A549 (cell line): ENCODE measurements at regions not wholly inside any gene's neighbourhood (a gene's known extent, or its start where the extent isn't known, plus 50 kb on each side); places are given as distances from the start of the nearest gene placed in this dataset.

Experiments used
- ATAC-seq, 2 experiments: fragments of 200-7000 bp in 1 of 2; fragments of >200 bp in 1 of 2; cut with Nextera tagmentation in 1 of 2; cut with Tn5 transposase in 1 of 2; 3 replicates each; pipeline versions ENCODE4 v1.8.0 to v1.9.1; 2018 to 2020; ENCODE audit warnings: mild to moderate bottlenecking in 1 of 2, moderate library complexity in 1 of 2
- CTCF ChIA-PET: fragments of 300-600 bp; sonication (Branson Sonifier 250); formaldehyde crosslinking; extraction: SDS; loops from one replicate; lab custom pipeline; 2021; ENCODE audit warnings: antibody characterized with exemption, inconsistent platforms; lab: Yijun Ruan, JAX
- POLR2A ChIA-PET: fragments of 350-600 bp; formaldehyde crosslinking; extraction: SDS; loops from one replicate; lab custom pipeline; 2021; ENCODE audit warnings: antibody characterized with exemption, inconsistent platforms; lab: Yijun Ruan, JAX
- DNase-seq, 2 experiments: peaks; one replicate each; pipeline versions ENCODE4 v3.0.0 to v3.0.0-alpha.2; 2011 to 2016; ENCODE audit warnings: low read depth in 1 of 2, low spot score in 1 of 2
- FAIRE-seq: peaks from 2 replicates; lab custom pipeline; 2011; peaks lifted over from hg19 to GRCh38; lab: Jason Lieb, UNC
- H3K27ac ChIP-seq, 2 experiments: fragments of >200 bp; sonication (Bioruptor Twin); formaldehyde crosslinking; 3 replicates each; pipeline ENCODE4 v1.5.1; 2016 to 2017
- H3K4me1 ChIP-seq: fragments of >200 bp; sonication (Bioruptor Twin); formaldehyde crosslinking; 3 replicates; pipeline ENCODE4 v1.6.1; 2016
- H3K4me2 ChIP-seq: fragments of >200 bp; sonication (Bioruptor Twin); formaldehyde crosslinking; 3 replicates; pipeline ENCODE4 v1.6.1; 2016
- H3K4me3 ChIP-seq: fragments of >200 bp; sonication (Bioruptor Twin); formaldehyde crosslinking; 3 replicates; pipeline ENCODE4 v1.5.1; 2016
- H3K9me3 ChIP-seq: fragments of >200 bp; sonication (Bioruptor Twin); formaldehyde crosslinking; 3 replicates; pipeline ENCODE4 v1.6.1; 2016
- CBX2 ChIP-seq: fragments of 200-600 bp; sonication (generic); IDR thresholded peaks from 2 replicates; pipeline ENCODE4 v1.6.1; 2016; ENCODE audit warnings: low read depth, mild to moderate bottlenecking, borderline replicate concordance
- CEBPB ChIP-seq, 2 experiments: fragments of >200 bp in 1 of 2; sonication (Bioruptor Twin) in 1 of 2; formaldehyde crosslinking in 1 of 2; IDR thresholded peaks; 2 replicates each; pipeline ENCODE4 v1.6.1; 2012 to 2016
- CTCF ChIP-seq: fragments of >200 bp; sonication (Bioruptor Twin); formaldehyde crosslinking; IDR thresholded peaks from 3 replicates; pipeline ENCODE4 v1.5.1; 2016
- FOSB ChIP-seq: fragments of 250-450 bp; sonication (Bioruptor Pico); IDR thresholded peaks from 2 replicates; pipeline ENCODE4 v1.5.0; 2020; ENCODE audit warnings: mild to moderate bottlenecking, moderate library complexity
- FOSL2 ChIP-seq, 2 experiments: fragments of 450-650 bp in 1 of 2; fragments of >200 bp in 1 of 2; sonication (Bioruptor Twin) in 1 of 2; formaldehyde crosslinking; IDR thresholded peaks; 2 replicates each; pipeline versions ENCODE4 v1.5.0 to v1.6.1; 2016 to 2020; ENCODE audit warnings: mild to moderate bottlenecking in 1 of 2, moderate library complexity in 1 of 2
- GATA3 ChIP-seq: IDR thresholded peaks from 2 replicates; pipeline ENCODE4 v1.6.1; 2012; ENCODE audit warnings: borderline replicate concordance
- HEYL ChIP-seq: fragments of 250-450 bp; sonication (Bioruptor Pico); IDR thresholded peaks from 2 replicates; pipeline ENCODE4 v1.8.0; 2021; ENCODE audit warnings: mild to moderate bottlenecking, moderate library complexity
- HMGXB4 ChIP-seq: fragments of 250-450 bp; sonication (Bioruptor Pico); IDR thresholded peaks from 2 replicates; pipeline ENCODE4 v1.5.0; 2021; ENCODE audit warnings: mild to moderate bottlenecking, moderate library complexity, borderline replicate concordance
- HOXB13 ChIP-seq: fragments of 250-450 bp; sonication (Bioruptor Pico); IDR thresholded peaks from 2 replicates; pipeline ENCODE4 v1.5.0; 2020; ENCODE audit warnings: low read depth, mild to moderate bottlenecking, moderate library complexity
- HOXB5 ChIP-seq: fragments of 250-450 bp; sonication (Bioruptor Pico); IDR thresholded peaks from 2 replicates; pipeline ENCODE4 v1.5.0; 2020; ENCODE audit warnings: mild to moderate bottlenecking, moderate library complexity
- JUNB ChIP-seq: fragments of >200 bp; sonication (Bioruptor Twin); formaldehyde crosslinking; IDR thresholded peaks from 2 replicates; pipeline ENCODE4 v1.6.1; 2016
- MAFK ChIP-seq: fragments of 450-650 bp; IDR thresholded peaks from 2 replicates; pipeline ENCODE4 v1.6.1; 2014; ENCODE audit not compliant: partially characterized antibody
- MAX ChIP-seq: IDR thresholded peaks from 2 replicates; pipeline ENCODE4 v1.6.1; 2012
- NPAS2 ChIP-seq: fragments of 250-450 bp; sonication (Bioruptor Pico); IDR thresholded peaks from 2 replicates; pipeline ENCODE4 v1.8.0; 2022; ENCODE audit warnings: mild to moderate bottlenecking, moderate library complexity, borderline replicate concordance
- PHF8 ChIP-seq: fragments of 200-600 bp; sonication (generic); IDR thresholded peaks from 2 replicates; pipeline ENCODE4 v1.6.1; 2016; ENCODE audit warnings: low read depth, mild to moderate bottlenecking, antibody characterized with exemption, moderate library complexity, borderline replicate concordance
- POLR2AphosphoS2 ChIP-seq: conservative IDR thresholded peaks from 2 replicates; pipeline ENCODE4 v1.6.1; 2012; ENCODE audit warnings: low read length, improper control_type of control experiment, inconsistent platforms
- RAD21 ChIP-seq, 2 experiments: fragments of >200 bp in 1 of 2; sonication (Bioruptor Twin) in 1 of 2; formaldehyde crosslinking in 1 of 2; IDR thresholded peaks in 1 of 2; conservative IDR thresholded peaks in 1 of 2; 2 replicates in 1 of 2; 3 replicates in 1 of 2; pipeline ENCODE4 v1.6.1; 2012 to 2018; ENCODE audit warnings: inconsistent platforms in 1 of 2
- RCOR1 ChIP-seq: fragments of 150-350 bp; IDR thresholded peaks from 2 replicates; pipeline ENCODE4 v1.6.1; 2014; ENCODE audit warnings: antibody characterized with exemption, low read length, low read depth
- REST ChIP-seq: fragments of 200-600 bp; sonication (generic); IDR thresholded peaks from 2 replicates; pipeline ENCODE4 v1.6.1; 2016; ENCODE audit warnings: antibody characterized with exemption, mild to moderate bottlenecking, moderate library complexity
- SMC3 ChIP-seq: fragments of >200 bp; sonication (Bioruptor Twin); formaldehyde crosslinking; IDR thresholded peaks from 3 replicates; pipeline ENCODE4 v1.6.1; 2018; ENCODE audit warnings: inconsistent platforms
- SREBF2 ChIP-seq: fragments of 450-650 bp; IDR thresholded peaks from 2 replicates; pipeline ENCODE4 v1.6.1; 2014; ENCODE audit warnings: mild to moderate bottlenecking, moderate library complexity
- TFCP2L1 ChIP-seq: fragments of 250-450 bp; sonication (Bioruptor Pico); IDR thresholded peaks from 2 replicates; pipeline ENCODE4 v1.5.0; 2021; ENCODE audit warnings: mild to moderate bottlenecking
- ZNF302 ChIP-seq: fragments of 250-450 bp; sonication (Bioruptor Pico); IDR thresholded peaks from 2 replicates; pipeline ENCODE4 v1.9.0; 2021; ENCODE audit warnings: inconsistent platforms, mild to moderate bottlenecking, moderate library complexity
- WGBS: methylation state at CpG from one replicate; pipeline ENCODE4 v1.1.6; 2017; ENCODE audit errors: missing lambda C conversion rate; 5-methylcytosine and 5-hydroxymethylcytosine counted together

- TF ChIP-seq CTCF, result no peak
- TF ChIP-seq SREBF2, result no peak
- TF ChIP-seq FOSL2 (IDR thresholded peaks at IDR 0.05), result peak; percentile 32; the same call in 1 of the 2 replicates
- peak; percentile 57 for TF ChIP-seq FOSL2 (CRISPR knock-in tag; IDR thresholded peaks at IDR 0.05)
- TF ChIP-seq HEYL (CRISPR knock-in tag), result no peak
- no peak for TF ChIP-seq GATA3
- TF ChIP-seq RCOR1, result no peak
- peak; percentile 5; the same call in 1 of the 3 replicates for TF ChIP-seq SMC3
- TF ChIP-seq JUNB, result peak; percentile 58; the same call in 1 of the 2 replicates
- no peak for TF ChIP-seq MAX
- TF ChIP-seq HOXB5 (CRISPR knock-in tag), result no peak
- TF ChIP-seq NPAS2 (CRISPR knock-in tag), result no peak
- TF ChIP-seq, all 56 proteins: peak for 6
Observed at GRCh38 chr20:11140359-11140758, 466.6 kb upstream of the JAG1 start (continued).

- POLR2A ChIA-PET, result no interaction called here
- no peak overlapping the region for H3K4me2 ChIP-seq
- WGBS, result 76% methylated on average over 2 of the region's 2 CpGs
Observed at GRCh38 chr20:11143481-11143880, 469.7 kb upstream of the JAG1 start.

GRCh38 chr20:11144114-11144950 lies 470.5 kb upstream of the JAG1 start:
- Histone ChIP-seq H3K4me2 (no peak overlapping the region), H3K9me3 (0 out of 3 replicates have a peak, but pooled peaks cover 1% of the 10 kb centered on the region), H3K4me1 (0 out of 3 replicates have a peak, but pooled peaks cover 7% of the 10 kb centered on the region), H3K27ac (no peak overlapping the region), H3K4me3 (no peak overlapping the region)
- POLR2A ChIA-PET, result no interaction called here
- WGBS, result 80% methylated on average over 10 of the region's 10 CpGs
- ATAC-seq (no peak), FAIRE-seq (peak; percentile 76), DNase-seq (no peak)
- CTCF ChIA-PET, result no interaction called here
- TF ChIP-seq TFCP2L1 (CRISPR knock-in tag) (no peak), RAD21 (conservative IDR thresholded peaks at IDR 0.05 in 1 of 2, IDR thresholded peaks at IDR 0.05 in 1 of 2) (no peak), GATA3 (no peak), MAFK (no peak), RCOR1 (no peak), POLR2AphosphoS2 (no peak), CBX2 (no peak), MAX (no peak), ZNF302 (CRISPR knock-in tag) (no peak), REST (no peak), CEBPB (IDR thresholded peaks at IDR 0.05) (no peak), NPAS2 (CRISPR knock-in tag) (no peak), SREBF2 (no peak), HEYL (CRISPR knock-in tag) (no peak), PHF8 (no peak), HOXB13 (no peak)

More at GRCh38 chr20:11143481-11143880, 469.7 kb upstream of the JAG1 start:
- Histone ChIP-seq H3K4me1 (0 out of 3 replicates have a peak, but pooled peaks cover 7% of the 10 kb centered on the region), H3K27ac (no peak overlapping the region), H3K4me3 (no peak overlapping the region), H3K9me3 (no peaks in the 10 kb centered on the region)
- FAIRE-seq (no peak), ATAC-seq (no peak), DNase-seq (no peak)
- TF ChIP-seq FOSB (no peak), HMGXB4 (CRISPR knock-in tag) (no peak)
- CTCF ChIA-PET, result interaction anchor here (0.6 to 1.1 kb wide), 4 partner anchors 30 to 473 kb away, joined by 3 to 5 read pairs (median 4); no protein-coding TSS in a partner anchor
